ENCODE measurements at regions not wholly inside any gene's neighbourhood (a gene's known extent, or its start where the extent isn't known, plus 50 kb on each side); places are given as distances from the start of the nearest gene placed in this dataset.
"Not testable (repeated sequence)": the region's sequence is repeated elsewhere in the genome, so short reads cannot be mapped to it uniquely, and the experiment has no call there.

GRCh38 chr3:178139116-178139515 lies 397.1 kb upstream of the KCNMB2 start:
- POLR2A ChIA-PET: no interaction called here

GRCh38 chr3:178140531-178141304 lies 395.5 kb upstream of the KCNMB2 start:
- ChIA-PET CTCF (no interaction called here), POLR2A (no interaction called here)

More at GRCh38 chr3:178139116-178139515, 397.1 kb upstream of the KCNMB2 start:
- CTCF ChIA-PET: no interaction called here

DNA sequence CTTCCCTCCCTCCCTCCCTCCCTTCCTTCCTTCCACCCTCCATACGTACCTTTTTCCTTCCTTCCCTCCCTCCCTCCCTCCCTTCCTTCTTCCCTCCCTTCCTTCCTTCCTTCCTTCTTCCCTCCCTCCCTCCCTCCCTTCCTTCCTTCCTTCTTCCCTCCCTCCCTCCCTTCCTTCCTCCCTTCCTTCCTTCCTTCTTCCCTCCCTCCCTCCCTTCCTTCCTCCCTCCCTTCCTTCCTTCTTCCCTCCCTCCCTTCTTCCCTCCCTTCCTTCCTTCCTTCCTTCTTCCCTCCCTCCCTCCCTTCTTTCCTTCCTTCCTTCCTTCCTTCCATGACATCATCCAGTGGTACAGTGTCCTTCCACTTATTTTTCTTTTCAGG lies 394.9 kb upstream of the KCNMB2 start:
- CTCF ChIA-PET, POLR2A ChIA-PET: not testable (repeated sequence)

GRCh38 chr3:178146406-178146831 lies 389.8 kb upstream of the KCNMB2 start:
- POLR2A ChIA-PET: no interaction called here
- CTCF ChIA-PET: no interaction called here

DNA sequence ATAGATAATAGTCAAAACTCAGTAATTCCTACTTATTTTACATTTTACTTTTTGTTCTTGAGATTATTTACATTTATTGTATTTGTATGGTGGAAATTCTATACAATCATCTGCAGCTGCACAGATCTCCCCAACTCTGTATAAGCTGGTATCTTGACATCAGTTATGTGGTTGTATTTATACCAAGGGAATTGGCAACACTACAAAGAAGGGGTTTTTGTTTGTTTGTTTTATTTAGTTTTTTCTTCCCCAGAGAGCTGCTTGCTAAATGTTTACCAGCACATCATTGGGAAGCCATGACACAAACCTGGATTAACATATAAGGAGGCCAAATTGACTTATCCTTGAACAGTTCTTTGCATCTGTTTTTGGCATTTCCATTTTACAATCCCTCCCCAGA lies 389.2 kb upstream of the KCNMB2 start:
- POLR2A ChIA-PET: no interaction called here
- CTCF ChIA-PET: no interaction called here

DNA sequence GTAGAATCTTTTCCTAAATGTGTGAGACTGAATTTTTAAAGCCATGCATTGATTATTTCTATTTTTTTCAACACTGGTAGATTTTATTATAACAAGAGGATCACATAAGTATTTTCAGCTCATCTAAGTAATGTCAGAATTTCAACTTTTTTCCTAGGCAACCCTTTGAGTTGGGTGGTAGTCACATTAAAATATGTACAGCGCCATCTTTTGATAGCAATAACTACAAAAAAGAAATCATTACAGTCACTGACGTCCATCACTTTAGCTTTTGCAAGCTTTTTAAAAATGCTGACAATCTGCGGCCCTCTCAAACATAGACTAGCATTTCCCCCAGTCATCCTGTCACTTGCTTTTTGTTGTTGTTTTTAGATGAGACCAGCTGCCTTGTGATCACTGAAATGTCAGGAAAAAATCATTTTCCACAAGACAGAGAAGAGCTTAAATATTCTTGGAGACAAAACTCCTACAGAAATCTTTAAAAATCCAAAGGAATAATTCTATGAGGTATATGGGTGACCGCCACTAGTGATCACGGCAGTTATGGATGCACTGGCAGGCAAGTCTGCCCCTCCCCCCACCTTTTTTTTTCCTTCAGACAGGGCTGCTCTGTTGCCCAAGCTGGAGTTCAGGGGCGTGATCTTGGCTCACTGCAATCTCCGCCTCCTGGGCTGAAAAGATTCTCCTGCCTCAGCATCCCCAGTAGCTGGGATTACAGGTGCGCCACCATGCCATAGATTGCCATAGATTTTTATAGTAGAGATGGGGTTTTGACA lies 384.0 kb upstream of the KCNMB2 start:
- POLR2A ChIA-PET: no interaction called here
- CTCF ChIA-PET: no interaction called here

DNA sequence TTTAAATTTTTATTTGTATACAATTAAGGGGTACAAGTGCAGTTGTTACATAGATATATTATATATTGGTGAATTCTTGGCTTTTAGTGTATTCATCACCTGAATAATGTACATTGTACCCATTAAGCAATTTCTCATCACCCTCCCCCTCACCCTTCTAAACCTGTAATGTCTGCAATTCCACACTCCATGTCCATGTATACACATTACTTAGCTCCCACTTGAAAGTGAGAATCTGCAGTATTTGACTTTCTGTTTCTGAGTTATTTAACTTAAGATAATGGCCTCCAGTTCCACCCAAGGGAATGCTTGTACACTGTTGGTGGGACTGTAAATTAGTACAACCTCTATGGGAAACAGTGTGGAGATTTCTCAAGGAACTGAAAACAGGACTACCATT lies 383.2 kb upstream of the KCNMB2 start:
- ChIA-PET POLR2A (no interaction called here), CTCF (no interaction called here)

GRCh38 chr3:178155521-178155920 lies 380.7 kb upstream of the KCNMB2 start:
- CTCF ChIA-PET: no interaction called here
- POLR2A ChIA-PET: interaction anchor here (0.7 kb wide), 1 partner anchor 498 kb away, joined by 3 read pairs; no protein-coding TSS in a partner anchor

GRCh38 chr3:178156301-178156700 lies 379.9 kb upstream of the KCNMB2 start:
- CTCF ChIA-PET: no interaction called here

DNA sequence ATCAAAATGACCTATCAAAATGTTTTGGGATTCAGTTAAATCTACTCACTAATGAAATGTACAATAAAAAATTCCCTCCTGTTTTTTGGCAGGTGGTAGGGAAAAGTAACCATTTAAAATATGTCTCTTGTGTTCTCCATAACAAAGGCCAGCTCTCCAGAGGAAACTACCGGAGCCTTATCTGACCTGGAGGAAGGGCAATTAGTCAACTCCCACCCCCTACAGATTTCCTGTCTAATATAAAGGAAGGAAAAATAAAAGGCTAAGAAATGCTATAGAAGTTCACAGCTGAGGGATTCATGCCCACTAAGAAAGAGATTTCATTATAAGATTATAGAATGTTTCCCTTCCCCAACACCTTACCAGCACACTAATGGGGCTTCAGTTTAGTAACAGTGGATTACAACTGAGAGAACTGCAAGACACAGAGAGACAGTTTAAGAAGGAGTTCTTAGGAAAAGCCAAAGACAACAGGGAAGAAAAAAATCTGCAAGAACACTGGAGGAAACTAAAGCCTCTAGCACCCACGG lies 376.5 kb upstream of the KCNMB2 start:
- POLR2A ChIA-PET: no interaction called here
- CTCF ChIA-PET: no interaction called here

More at GRCh38 chr3:178156301-178156700, 379.9 kb upstream of the KCNMB2 start:
- POLR2A ChIA-PET: no interaction called here

- ChIA-PET POLR2A (no interaction called here), CTCF (no interaction called here)
Observed at GRCh38 chr3:178169421-178169820, 366.8 kb upstream of the KCNMB2 start.

GRCh38 chr3:178170698-178171535 lies 365.3 kb upstream of the KCNMB2 start:
- ChIA-PET CTCF (no interaction called here), POLR2A (no interaction called here)

DNA sequence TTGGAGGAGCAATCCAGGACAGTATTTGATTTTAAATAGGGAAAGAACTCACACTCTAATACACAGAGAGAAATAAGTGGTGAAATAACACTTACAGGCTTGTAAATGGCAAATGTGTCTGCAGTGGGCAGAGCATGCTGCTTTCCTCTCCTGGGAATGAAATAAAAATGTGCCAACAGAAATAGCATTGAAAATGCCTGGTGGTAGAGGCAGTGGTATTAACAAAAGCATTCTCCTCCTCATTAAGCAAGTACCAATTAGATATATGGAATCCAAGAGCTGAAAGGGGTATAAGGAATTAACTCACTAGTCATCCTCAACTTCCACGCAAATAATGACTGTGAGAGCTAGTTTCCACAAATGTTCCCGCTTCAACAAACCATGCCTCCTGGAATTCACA lies 364.1 kb upstream of the KCNMB2 start:
- CTCF ChIA-PET: no interaction called here
- POLR2A ChIA-PET: no interaction called here

DNA sequence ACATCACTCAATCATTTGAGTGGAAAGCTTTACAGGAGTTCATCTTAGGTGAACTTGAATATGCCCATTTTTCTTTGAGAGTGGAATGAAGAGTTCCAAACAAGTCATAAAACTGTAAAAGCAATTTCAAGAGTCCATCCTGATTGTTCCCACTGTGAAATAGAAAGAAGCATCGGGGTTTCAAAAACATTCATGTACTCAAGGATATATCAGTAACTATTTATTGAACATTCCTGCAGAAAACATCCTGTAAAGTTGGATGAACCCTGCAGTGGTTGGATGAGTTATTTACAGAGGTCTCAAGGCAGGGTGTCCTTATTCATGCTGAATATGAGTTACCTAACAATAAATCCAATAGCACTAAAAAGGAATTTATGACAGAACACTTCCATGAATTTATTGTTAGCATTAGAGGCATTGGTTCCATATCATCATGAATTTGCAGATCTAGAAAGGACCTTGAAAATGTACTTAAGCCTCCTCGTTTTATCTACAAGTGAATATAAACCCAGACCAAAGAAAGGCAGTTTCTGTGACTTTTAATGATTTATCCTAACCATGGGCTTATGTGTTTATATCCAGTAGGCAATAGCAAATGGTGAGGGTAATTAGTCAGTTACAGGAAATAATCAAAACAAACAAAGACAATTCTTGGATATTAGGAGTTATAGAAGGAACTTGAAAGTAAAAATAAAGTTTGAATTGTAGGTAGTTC lies 361.9 kb upstream of the KCNMB2 start:
- POLR2A ChIA-PET: no interaction called here
- CTCF ChIA-PET: no interaction called here

GRCh38 chr3:178181088-178181487 lies 355.1 kb upstream of the KCNMB2 start:
- ChIA-PET POLR2A (no interaction called here), CTCF (no interaction called here)

GRCh38 chr3:178181784-178182183 lies 354.5 kb upstream of the KCNMB2 start:
- CTCF ChIA-PET: no interaction called here
- POLR2A ChIA-PET: no interaction called here

DNA sequence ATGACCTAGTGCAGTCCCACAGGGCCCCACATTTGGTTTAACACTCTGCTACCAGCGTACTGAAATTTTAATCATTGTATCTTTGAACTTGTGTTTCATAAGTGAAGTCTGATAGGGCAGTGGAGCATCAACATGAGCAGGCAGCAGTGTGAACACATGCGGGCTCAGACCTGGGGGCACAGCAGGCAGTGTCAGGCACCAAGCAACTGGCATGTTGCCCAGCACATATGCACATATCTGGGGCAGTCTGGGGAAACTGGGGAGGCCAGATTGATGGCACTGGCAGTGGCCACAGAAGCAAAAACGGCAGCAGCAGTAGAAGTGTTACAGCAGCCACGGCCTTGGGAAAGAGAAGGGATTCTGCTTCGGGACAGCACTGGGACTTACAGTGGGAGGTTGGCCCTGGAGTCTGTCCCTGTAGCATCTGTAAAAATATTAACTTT lies 353.9 kb upstream of the KCNMB2 start:
- ChIA-PET POLR2A (no interaction called here), CTCF (no interaction called here)

- CTCF ChIA-PET: no interaction called here
- POLR2A ChIA-PET: no interaction called here
Observed at GRCh38 chr3:178184833-178185232, 351.4 kb upstream of the KCNMB2 start.

DNA sequence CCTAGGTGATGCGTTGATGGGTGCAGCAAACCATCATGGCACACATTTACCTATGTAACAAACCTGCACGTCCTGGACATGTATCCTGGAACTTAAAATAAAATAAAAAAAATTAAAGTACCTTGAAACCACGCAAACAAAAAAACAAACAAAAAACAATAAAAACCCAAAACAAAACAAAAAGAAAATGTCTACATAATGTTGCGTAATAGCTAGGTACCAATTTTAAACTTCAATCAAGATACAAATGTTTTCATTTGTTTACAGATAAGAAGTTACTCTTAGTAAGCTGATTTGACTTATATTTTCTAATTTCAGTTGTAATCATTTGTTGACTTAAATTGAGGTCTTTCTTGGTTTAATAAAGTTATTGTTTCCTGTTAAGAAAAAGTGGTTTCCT lies 349.6 kb upstream of the KCNMB2 start:
- ChIA-PET POLR2A (no interaction called here), CTCF (no interaction called here)

- POLR2A ChIA-PET: no interaction called here
- CTCF ChIA-PET: no interaction called here
Observed at GRCh38 chr3:178189854-178190253, 346.4 kb upstream of the KCNMB2 start.
